ENCODE measurements at regions not wholly inside any gene's neighbourhood (a gene's known extent, or its start where the extent isn't known, plus 50 kb on each side); places are given as distances from the start of the nearest gene placed in this dataset.

GRCh38 chr4:148565801-148566200 lies 123.6 kb upstream of the NR3C2 start:
- H3K9me2 ChIP-seq (replicated peaks; ENCODE audit: insufficient read depth, low read length) = no peaks in the 10 kb centered on the region
- TF ChIP-seq CTCF (IDR thresholded peaks at IDR 0.05; ENCODE audit: insufficient read depth, low read length, poor library complexity, severe bottlenecking) (no peak), EZH2phosphoT487 (conservative IDR thresholded peaks at IDR 0.05; ENCODE audit: low read length) (no peak)
- no peaks in the 10 kb centered on the region for H3F3A ChIP-seq (ENCODE audit: insufficient read depth)

GRCh38 chr4:148563684-148564083 lies 121.5 kb upstream of the NR3C2 start:
- no peak overlapping the region for H2AFZ ChIP-seq (ENCODE audit: low read depth, low read length, severe bottlenecking)
- H3K4me3 ChIP-seq (ENCODE audit: insufficient read depth, low read length, poor library complexity, severe bottlenecking) = no peak overlapping the region
- H3K36me3 ChIP-seq (ENCODE audit: low read length) = no peaks in the 10 kb centered on the region
- H3K27me3 ChIP-seq (ENCODE audit: low read length) = no peaks in the 10 kb centered on the region
- TF ChIP-seq EZH2phosphoT487 (conservative IDR thresholded peaks at IDR 0.05; ENCODE audit: low read length) = no peak
- no peak for TF ChIP-seq CTCF (IDR thresholded peaks at IDR 0.05; ENCODE audit: insufficient read depth, low read length, poor library complexity, severe bottlenecking)
- no peak overlapping the region for H3K9ac ChIP-seq (ENCODE audit: low read length)
- H4K20me1 ChIP-seq (ENCODE audit: low read depth, low read length) = no peaks in the 10 kb centered on the region
- no peak overlapping the region for H3K4me2 ChIP-seq (ENCODE audit: low read depth, low read length, poor library complexity, severe bottlenecking)
- H3K9me2 ChIP-seq (replicated peaks; ENCODE audit: insufficient read depth, low read length) = no peaks in the 10 kb centered on the region
- no peaks in the 10 kb centered on the region for H3K9me3 ChIP-seq (ENCODE audit: insufficient read depth, low read length)
- H3F3A ChIP-seq (ENCODE audit: insufficient read depth) = no peaks in the 10 kb centered on the region
- no peak overlapping the region for H3K27ac ChIP-seq (ENCODE audit: low read depth, low read length)
- H3K79me2 ChIP-seq (ENCODE audit: insufficient read depth, low read length) = no peaks in the 10 kb centered on the region

More at GRCh38 chr4:148565801-148566200, 123.6 kb upstream of the NR3C2 start:
- Histone ChIP-seq H4K20me1 (ENCODE audit: low read depth, low read length) (no peaks in the 10 kb centered on the region), H3K9ac (ENCODE audit: low read length) (no peak overlapping the region), H3K9me3 (ENCODE audit: insufficient read depth, low read length) (no peaks in the 10 kb centered on the region), H3K27me3 (ENCODE audit: low read length) (no peaks in the 10 kb centered on the region), H3K79me2 (ENCODE audit: insufficient read depth, low read length) (no peaks in the 10 kb centered on the region), H2AFZ (ENCODE audit: low read depth, low read length, severe bottlenecking) (no peak overlapping the region), H3K4me2 (ENCODE audit: low read depth, low read length, poor library complexity, severe bottlenecking) (no peak overlapping the region), H3K4me3 (ENCODE audit: insufficient read depth, low read length, poor library complexity, severe bottlenecking) (no peak overlapping the region), H3K27ac (ENCODE audit: low read depth, low read length) (no peak overlapping the region), H3K36me3 (ENCODE audit: low read length) (no peaks in the 10 kb centered on the region)

GRCh38 chr4:148561467-148561866 lies 119.3 kb upstream of the NR3C2 start:
- Histone ChIP-seq H4K20me1 (ENCODE audit: low read depth, low read length) (no peaks in the 10 kb centered on the region), H3K4me3 (ENCODE audit: insufficient read depth, low read length, poor library complexity, severe bottlenecking) (no peak overlapping the region), H3F3A (ENCODE audit: insufficient read depth) (no peaks in the 10 kb centered on the region), H3K27ac (ENCODE audit: low read depth, low read length) (no peak overlapping the region), H3K9ac (ENCODE audit: low read length) (no peak overlapping the region), H3K36me3 (ENCODE audit: low read length) (no peaks in the 10 kb centered on the region), H3K9me3 (ENCODE audit: insufficient read depth, low read length) (no peaks in the 10 kb centered on the region), H3K79me2 (ENCODE audit: insufficient read depth, low read length) (no peaks in the 10 kb centered on the region), H3K9me2 (replicated peaks; ENCODE audit: insufficient read depth, low read length) (no peaks in the 10 kb centered on the region), H2AFZ (ENCODE audit: low read depth, low read length, severe bottlenecking) (no peak overlapping the region), H3K27me3 (ENCODE audit: low read length) (no peaks in the 10 kb centered on the region), H3K4me2 (ENCODE audit: low read depth, low read length, poor library complexity, severe bottlenecking) (no peak overlapping the region)
- TF ChIP-seq CTCF (IDR thresholded peaks at IDR 0.05; ENCODE audit: insufficient read depth, low read length, poor library complexity, severe bottlenecking) (no peak), EZH2phosphoT487 (conservative IDR thresholded peaks at IDR 0.05; ENCODE audit: low read length) (no peak)
